Transverse colon (tissue), 4 donors: ENCODE measurements at regions not wholly inside any gene's neighbourhood (a gene's known extent, or its start where the extent isn't known, plus 50 kb on each side); places are given as distances from the start of the nearest gene placed in this dataset.

Experiments used
- CTCF ChIP-seq, 5 experiments: fragments of 200-600 bp in 3 of 5; fragments of 450-650 bp in 2 of 5; sonication (generic) in 3 of 5; IDR thresholded peaks; 1 replicate in 2 of 5; 2 replicates in 3 of 5; pipeline ENCODE4 v1.5.1; 2016 to 2017; ENCODE audit warnings: antibody characterized with exemption in 5 of 5, inconsistent platforms in 3 of 5, mild to moderate bottlenecking in 2 of 5, moderate library complexity in 1 of 5
- POLR2AphosphoS5 ChIP-seq, 3 donors: sonication (generic); formaldehyde crosslinking; IDR thresholded peaks; one replicate each; pipeline ENCODE4 v1.6.1; 2016; ENCODE audit warnings: antibody characterized with exemption in 3 of 3

- TF ChIP-seq POLR2AphosphoS5 (IDR thresholded peaks at IDR 0.05) (no peak), CTCF (IDR thresholded peaks at IDR 0.05) (no peak)
These were observed 409.2 kb downstream of the NFIB start for GRCh38 chr9:13904746-13905145.
